WTC11 (cell line): ENCODE measurements at regions not wholly inside any gene's neighbourhood (a gene's known extent, or its start where the extent isn't known, plus 50 kb on each side); places are given as distances from the start of the nearest gene placed in this dataset.

Experiments used
- ATAC-seq: fragments of 200-7000 bp; cut with Tn5 transposase; 2 replicates; pipeline ENCODE4 v1.10.0; 2021; ENCODE audit warnings: mild to moderate bottlenecking, moderate library complexity
- CTCF ChIA-PET: fragments of 300-600 bp; sonication (Branson Sonifier 250); formaldehyde crosslinking; loops from one replicate; lab custom pipeline; 2021; ENCODE audit warnings: antibody characterized with exemption; lab: Charles Lee
- POLR2A ChIA-PET: fragments of 350-600 bp; sonication (Branson Sonifier 250); formaldehyde crosslinking; loops from one replicate; lab custom pipeline; 2021; ENCODE audit warnings: antibody characterized with exemption; lab: Charles Lee
- DNase-seq: peaks from one replicate; pipeline ENCODE4 v3.0.0; 2021; ENCODE audit warnings: low spot score
- H3K27ac Mint-ChIP-seq: 2 replicates; pipeline ENCODE4 v1.8.0; 2021; ENCODE audit warnings: mixed read lengths
- H3K27me3 Mint-ChIP-seq: 2 replicates; pipeline ENCODE4 v1.8.0; 2021; ENCODE audit warnings: low read depth, mild to moderate bottlenecking, moderate library complexity, mixed read lengths
- H3K36me3 Mint-ChIP-seq: 2 replicates; pipeline ENCODE4 v1.8.0; 2021; ENCODE audit warnings: mixed read lengths
- H3K4me1 Mint-ChIP-seq: 2 replicates; pipeline ENCODE4 v1.8.0; 2022; ENCODE audit warnings: mixed read lengths
- H3K4me3 Mint-ChIP-seq: 2 replicates; pipeline ENCODE4 v1.8.0; 2021; ENCODE audit warnings: mild to moderate bottlenecking, moderate library complexity, mixed read lengths
- H3K9me3 Mint-ChIP-seq: 2 replicates; pipeline ENCODE4 v1.8.0; 2021; ENCODE audit warnings: mixed read lengths
- CREB1 ChIP-seq: sonication (generic); formaldehyde crosslinking; IDR thresholded peaks from 2 replicates; pipeline ENCODE4 v1.8.0; 2023; ENCODE audit warnings: mild to moderate bottlenecking, missing genetic modification reagents
- ESRRA ChIP-seq: sonication (generic); formaldehyde crosslinking; IDR thresholded peaks from 2 replicates; pipeline ENCODE4 v1.8.1; 2022; ENCODE audit warnings: mild to moderate bottlenecking, missing genetic modification reagents, borderline replicate concordance
- FOXJ3 ChIP-seq: sonication (generic); formaldehyde crosslinking; IDR thresholded peaks from 2 replicates; pipeline ENCODE4 v1.9.0; 2021; ENCODE audit warnings: missing genetic modification reagents, mild to moderate bottlenecking, borderline replicate concordance
- GRHL2 ChIP-seq: fragments of 250-450 bp; sonication (Bioruptor Pico); IDR thresholded peaks from 2 replicates; pipeline ENCODE4 v1.8.0; 2022; ENCODE audit warnings: mild to moderate bottlenecking, moderate library complexity; ENCODE audit not compliant: insufficient replicate concordance, severe bottlenecking
- JAZF1 ChIP-seq: fragments of 250-450 bp; sonication (Bioruptor Pico); IDR thresholded peaks from 2 replicates; pipeline ENCODE4 v1.9.0; 2021; ENCODE audit warnings: moderate library complexity, mild to moderate bottlenecking, inconsistent platforms
- NFATC4 ChIP-seq: fragments of 250-450 bp; sonication (Bioruptor Pico); IDR thresholded peaks from 2 replicates; pipeline ENCODE4 v1.9.0; 2021; ENCODE audit warnings: mild to moderate bottlenecking
- NFE2L1 ChIP-seq: sonication (generic); formaldehyde crosslinking; IDR thresholded peaks from 2 replicates; pipeline ENCODE4 v1.8.1; 2023; ENCODE audit warnings: missing genetic modification reagents
- NFYB ChIP-seq: sonication (generic); formaldehyde crosslinking; conservative IDR thresholded peaks from 2 replicates; pipeline ENCODE4 v1.8.0; 2022; ENCODE audit warnings: low read depth, missing genetic modification reagents
- NR1H2 ChIP-seq: sonication (generic); formaldehyde crosslinking; IDR thresholded peaks from 2 replicates; pipeline ENCODE4 v1.9.0; 2021; ENCODE audit warnings: mild to moderate bottlenecking, moderate library complexity, missing genetic modification reagents
- NR2C2 ChIP-seq: sonication (generic); formaldehyde crosslinking; IDR thresholded peaks from 2 replicates; pipeline ENCODE4 v1.8.0; 2022; ENCODE audit warnings: mild to moderate bottlenecking, missing genetic modification reagents
- RORB ChIP-seq: fragments of 250-450 bp; sonication (Bioruptor Pico); IDR thresholded peaks from 2 replicates; pipeline ENCODE4 v1.9.0; 2021; ENCODE audit warnings: mild to moderate bottlenecking
- SOX15 ChIP-seq: fragments of 250-450 bp; sonication (Bioruptor Pico); IDR thresholded peaks from 2 replicates; pipeline ENCODE4 v1.9.0; 2021; ENCODE audit warnings: mild to moderate bottlenecking
- SP1 ChIP-seq: sonication (generic); formaldehyde crosslinking; conservative IDR thresholded peaks from 2 replicates; pipeline ENCODE4 v1.8.1; 2022; ENCODE audit warnings: missing genetic modification reagents
- TP53 ChIP-seq: sonication (generic); formaldehyde crosslinking; IDR thresholded peaks from 2 replicates; pipeline ENCODE4 v1.8.1; 2023; ENCODE audit warnings: mild to moderate bottlenecking, missing genetic modification reagents
- ZNF396 ChIP-seq: fragments of 250-450 bp; sonication (Bioruptor Pico); IDR thresholded peaks from 2 replicates; pipeline ENCODE4 v1.8.0; 2021; ENCODE audit warnings: mild to moderate bottlenecking, moderate library complexity, borderline replicate concordance
- TF ChIP-seq, protein P1 (sequence below): sonication (generic); formaldehyde crosslinking; IDR thresholded peaks from 2 replicates; pipeline ENCODE4 v1.8.0; 2023; ENCODE audit warnings: missing genetic modification reagents
- TF ChIP-seq, protein P2 (sequence below): sonication (generic); formaldehyde crosslinking; IDR thresholded peaks from 2 replicates; pipeline ENCODE4 v1.8.1; 2023; ENCODE audit warnings: mild to moderate bottlenecking, missing genetic modification reagents
- TF ChIP-seq, protein P3 (sequence below): sonication (generic); formaldehyde crosslinking; IDR thresholded peaks from 2 replicates; pipeline ENCODE4 v1.8.1; 2023; ENCODE audit warnings: mild to moderate bottlenecking, missing genetic modification reagents
- TF ChIP-seq, protein P4 (sequence below): sonication (generic); formaldehyde crosslinking; IDR thresholded peaks from 2 replicates; pipeline ENCODE4 v1.8.0; 2023; ENCODE audit warnings: mild to moderate bottlenecking, missing genetic modification reagents
- TF ChIP-seq, protein P5 (sequence below): sonication (generic); formaldehyde crosslinking; conservative IDR thresholded peaks from 2 replicates; pipeline ENCODE4 v1.8.1; 2022; ENCODE audit warnings: mild to moderate bottlenecking, missing genetic modification reagents
- TF ChIP-seq, protein P6 (sequence below): sonication (generic); formaldehyde crosslinking; IDR thresholded peaks from 2 replicates; pipeline ENCODE4 v1.8.1; 2023; ENCODE audit warnings: mild to moderate bottlenecking, missing genetic modification reagents, moderate library complexity
- TF ChIP-seq, protein P7 (sequence below): fragments of 250-450 bp; sonication (Bioruptor Pico); conservative IDR thresholded peaks from 2 replicates; pipeline ENCODE4 v1.9.0; 2021; ENCODE audit warnings: mild to moderate bottlenecking
- TF ChIP-seq, protein P8 (sequence below): sonication (generic); formaldehyde crosslinking; IDR thresholded peaks from 2 replicates; pipeline ENCODE4 v1.8.1; 2022; ENCODE audit warnings: low read depth, missing genetic modification reagents, borderline replicate concordance

DNA sequence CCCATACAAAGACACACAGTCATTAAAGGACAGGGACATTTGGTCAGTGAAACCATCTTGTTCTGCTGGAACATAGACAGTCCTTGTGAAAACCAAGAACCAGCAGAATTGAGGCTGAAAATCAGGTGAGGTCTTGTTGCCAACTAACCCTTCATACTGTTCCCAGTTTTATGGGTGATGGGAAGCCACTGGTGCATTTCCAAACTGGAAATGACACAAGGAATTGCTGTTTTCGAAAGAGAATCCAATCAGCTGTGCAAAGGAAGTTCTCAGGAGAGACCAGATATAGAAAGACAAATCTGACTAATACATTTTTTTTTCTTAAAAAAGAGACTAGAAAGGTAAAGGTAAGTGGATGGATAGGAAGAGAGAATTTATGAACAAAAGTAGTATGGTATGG lies 948.2 kb downstream of the TSN start (continued):
- TF ChIP-seq, protein P1, sequence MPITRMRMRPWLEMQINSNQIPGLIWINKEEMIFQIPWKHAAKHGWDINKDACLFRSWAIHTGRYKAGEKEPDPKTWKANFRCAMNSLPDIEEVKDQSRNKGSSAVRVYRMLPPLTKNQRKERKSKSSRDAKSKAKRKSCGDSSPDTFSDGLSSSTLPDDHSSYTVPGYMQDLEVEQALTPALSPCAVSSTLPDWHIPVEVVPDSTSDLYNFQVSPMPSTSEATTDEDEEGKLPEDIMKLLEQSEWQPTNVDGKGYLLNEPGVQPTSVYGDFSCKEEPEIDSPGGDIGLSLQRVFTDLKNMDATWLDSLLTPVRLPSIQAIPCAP (CRISPR knock-in tag): no peak
- no peak for TF ChIP-seq ZNF396 (CRISPR knock-in tag)
- no peak for TF ChIP-seq SP1 (CRISPR knock-in tag)

DNA sequence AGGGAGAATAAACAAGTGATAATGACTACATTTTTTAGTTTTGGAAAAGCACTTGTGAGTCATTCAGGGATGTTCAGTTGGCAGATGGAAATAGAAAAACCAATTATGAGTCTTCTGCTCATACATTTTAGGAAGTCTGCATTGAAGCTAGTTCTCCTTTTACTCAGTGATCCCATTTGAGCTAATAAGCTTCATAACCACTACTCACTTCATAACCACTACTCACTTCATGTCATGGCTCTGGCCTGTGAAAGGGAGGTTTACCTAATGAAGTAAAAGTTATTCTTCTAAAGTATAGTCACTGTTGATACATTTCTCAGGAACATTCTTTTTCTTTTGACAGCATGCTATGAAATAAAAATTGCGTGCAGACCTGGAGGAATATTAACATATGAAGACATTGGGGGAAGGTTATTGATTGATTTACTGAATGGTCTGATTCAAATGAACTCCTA lies 948.7 kb downstream of the TSN start:
- peaks cover 8% of the 10 kb centered on the region for H3K9me3 Mint-ChIP-seq
- DNase-seq (no peak), ATAC-seq (no peak)
- POLR2A ChIA-PET: no interaction called here
- no peak overlapping the region for H3K27ac Mint-ChIP-seq
- no peaks in the 10 kb centered on the region for H3K36me3 Mint-ChIP-seq
- peaks cover 8% of the 10 kb centered on the region for H3K4me1 Mint-ChIP-seq
- H3K27me3 Mint-ChIP-seq: no peaks in the 10 kb centered on the region; the same call in 1 of the 2 replicates
- no peak for TF ChIP-seq TP53 (CRISPR knock-in tag)
- TF ChIP-seq, protein P2, sequence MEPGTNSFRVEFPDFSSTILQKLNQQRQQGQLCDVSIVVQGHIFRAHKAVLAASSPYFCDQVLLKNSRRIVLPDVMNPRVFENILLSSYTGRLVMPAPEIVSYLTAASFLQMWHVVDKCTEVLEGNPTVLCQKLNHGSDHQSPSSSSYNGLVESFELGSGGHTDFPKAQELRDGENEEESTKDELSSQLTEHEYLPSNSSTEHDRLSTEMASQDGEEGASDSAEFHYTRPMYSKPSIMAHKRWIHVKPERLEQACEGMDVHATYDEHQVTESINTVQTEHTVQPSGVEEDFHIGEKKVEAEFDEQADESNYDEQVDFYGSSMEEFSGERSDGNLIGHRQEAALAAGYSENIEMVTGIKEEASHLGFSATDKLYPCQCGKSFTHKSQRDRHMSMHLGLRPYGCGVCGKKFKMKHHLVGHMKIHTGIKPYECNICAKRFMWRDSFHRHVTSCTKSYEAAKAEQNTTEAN (CRISPR knock-in tag): no peak
- TF ChIP-seq, protein P3, sequence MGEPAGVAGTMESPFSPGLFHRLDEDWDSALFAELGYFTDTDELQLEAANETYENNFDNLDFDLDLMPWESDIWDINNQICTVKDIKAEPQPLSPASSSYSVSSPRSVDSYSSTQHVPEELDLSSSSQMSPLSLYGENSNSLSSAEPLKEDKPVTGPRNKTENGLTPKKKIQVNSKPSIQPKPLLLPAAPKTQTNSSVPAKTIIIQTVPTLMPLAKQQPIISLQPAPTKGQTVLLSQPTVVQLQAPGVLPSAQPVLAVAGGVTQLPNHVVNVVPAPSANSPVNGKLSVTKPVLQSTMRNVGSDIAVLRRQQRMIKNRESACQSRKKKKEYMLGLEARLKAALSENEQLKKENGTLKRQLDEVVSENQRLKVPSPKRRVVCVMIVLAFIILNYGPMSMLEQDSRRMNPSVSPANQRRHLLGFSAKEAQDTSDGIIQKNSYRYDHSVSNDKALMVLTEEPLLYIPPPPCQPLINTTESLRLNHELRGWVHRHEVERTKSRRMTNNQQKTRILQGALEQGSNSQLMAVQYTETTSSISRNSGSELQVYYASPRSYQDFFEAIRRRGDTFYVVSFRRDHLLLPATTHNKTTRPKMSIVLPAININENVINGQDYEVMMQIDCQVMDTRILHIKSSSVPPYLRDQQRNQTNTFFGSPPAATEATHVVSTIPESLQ (CRISPR knock-in tag): no peak
- TF ChIP-seq SOX15 (CRISPR knock-in tag): no peak
- no peak for TF ChIP-seq NFATC4 (CRISPR knock-in tag)
- no peak for TF ChIP-seq FOXJ3 (CRISPR knock-in tag)
- no peak for TF ChIP-seq NFYB
- CTCF ChIA-PET: no interaction called here
- H3K4me3 Mint-ChIP-seq: no peak overlapping the region

DNA sequence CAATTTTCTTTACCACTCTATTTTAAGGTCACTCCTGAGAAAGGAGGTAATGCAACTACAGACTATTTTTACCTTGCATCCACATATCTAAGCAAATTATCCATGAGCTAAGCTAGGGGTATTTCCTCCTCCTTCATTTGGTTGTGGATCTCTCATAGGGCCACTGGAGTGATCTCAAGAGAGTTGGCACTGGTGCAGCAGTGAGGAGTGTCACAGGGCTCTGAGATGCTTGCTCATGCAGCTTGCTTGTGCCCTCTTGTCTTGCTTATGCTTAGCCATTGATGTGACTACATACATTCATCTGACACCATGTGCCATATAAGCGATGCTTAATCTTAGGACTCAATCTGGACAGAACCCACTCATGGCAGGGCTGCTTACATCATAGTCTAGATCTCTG lies 950.3 kb downstream of the TSN start:
- no peak for TF ChIP-seq ESRRA (CRISPR knock-in tag)
- no peak for TF ChIP-seq CREB1
- TF ChIP-seq, protein P4, sequence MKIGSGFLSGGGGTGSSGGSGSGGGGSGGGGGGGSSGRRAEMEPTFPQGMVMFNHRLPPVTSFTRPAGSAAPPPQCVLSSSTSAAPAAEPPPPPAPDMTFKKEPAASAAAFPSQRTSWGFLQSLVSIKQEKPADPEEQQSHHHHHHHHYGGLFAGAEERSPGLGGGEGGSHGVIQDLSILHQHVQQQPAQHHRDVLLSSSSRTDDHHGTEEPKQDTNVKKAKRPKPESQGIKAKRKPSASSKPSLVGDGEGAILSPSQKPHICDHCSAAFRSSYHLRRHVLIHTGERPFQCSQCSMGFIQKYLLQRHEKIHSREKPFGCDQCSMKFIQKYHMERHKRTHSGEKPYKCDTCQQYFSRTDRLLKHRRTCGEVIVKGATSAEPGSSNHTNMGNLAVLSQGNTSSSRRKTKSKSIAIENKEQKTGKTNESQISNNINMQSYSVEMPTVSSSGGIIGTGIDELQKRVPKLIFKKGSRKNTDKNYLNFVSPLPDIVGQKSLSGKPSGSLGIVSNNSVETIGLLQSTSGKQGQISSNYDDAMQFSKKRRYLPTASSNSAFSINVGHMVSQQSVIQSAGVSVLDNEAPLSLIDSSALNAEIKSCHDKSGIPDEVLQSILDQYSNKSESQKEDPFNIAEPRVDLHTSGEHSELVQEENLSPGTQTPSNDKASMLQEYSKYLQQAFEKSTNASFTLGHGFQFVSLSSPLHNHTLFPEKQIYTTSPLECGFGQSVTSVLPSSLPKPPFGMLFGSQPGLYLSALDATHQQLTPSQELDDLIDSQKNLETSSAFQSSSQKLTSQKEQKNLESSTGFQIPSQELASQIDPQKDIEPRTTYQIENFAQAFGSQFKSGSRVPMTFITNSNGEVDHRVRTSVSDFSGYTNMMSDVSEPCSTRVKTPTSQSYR (CRISPR knock-in tag): no peak
- no peak for TF ChIP-seq NFE2L1 (CRISPR knock-in tag)
- TF ChIP-seq RORB: no peak
- TF ChIP-seq GRHL2 (CRISPR knock-in tag): no peak
- TF ChIP-seq, protein P5, sequence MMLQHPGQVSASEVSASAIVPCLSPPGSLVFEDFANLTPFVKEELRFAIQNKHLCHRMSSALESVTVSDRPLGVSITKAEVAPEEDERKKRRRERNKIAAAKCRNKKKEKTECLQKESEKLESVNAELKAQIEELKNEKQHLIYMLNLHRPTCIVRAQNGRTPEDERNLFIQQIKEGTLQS (CRISPR knock-in tag): no peak
- no peak for TF ChIP-seq NR2C2 (CRISPR knock-in tag)
- TF ChIP-seq NR1H2 (CRISPR knock-in tag): no peak
- TF ChIP-seq, protein P6, sequence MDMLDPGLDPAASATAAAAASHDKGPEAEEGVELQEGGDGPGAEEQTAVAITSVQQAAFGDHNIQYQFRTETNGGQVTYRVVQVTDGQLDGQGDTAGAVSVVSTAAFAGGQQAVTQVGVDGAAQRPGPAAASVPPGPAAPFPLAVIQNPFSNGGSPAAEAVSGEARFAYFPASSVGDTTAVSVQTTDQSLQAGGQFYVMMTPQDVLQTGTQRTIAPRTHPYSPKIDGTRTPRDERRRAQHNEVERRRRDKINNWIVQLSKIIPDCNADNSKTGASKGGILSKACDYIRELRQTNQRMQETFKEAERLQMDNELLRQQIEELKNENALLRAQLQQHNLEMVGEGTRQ (CRISPR knock-in tag): no peak
- TF ChIP-seq, protein P7, sequence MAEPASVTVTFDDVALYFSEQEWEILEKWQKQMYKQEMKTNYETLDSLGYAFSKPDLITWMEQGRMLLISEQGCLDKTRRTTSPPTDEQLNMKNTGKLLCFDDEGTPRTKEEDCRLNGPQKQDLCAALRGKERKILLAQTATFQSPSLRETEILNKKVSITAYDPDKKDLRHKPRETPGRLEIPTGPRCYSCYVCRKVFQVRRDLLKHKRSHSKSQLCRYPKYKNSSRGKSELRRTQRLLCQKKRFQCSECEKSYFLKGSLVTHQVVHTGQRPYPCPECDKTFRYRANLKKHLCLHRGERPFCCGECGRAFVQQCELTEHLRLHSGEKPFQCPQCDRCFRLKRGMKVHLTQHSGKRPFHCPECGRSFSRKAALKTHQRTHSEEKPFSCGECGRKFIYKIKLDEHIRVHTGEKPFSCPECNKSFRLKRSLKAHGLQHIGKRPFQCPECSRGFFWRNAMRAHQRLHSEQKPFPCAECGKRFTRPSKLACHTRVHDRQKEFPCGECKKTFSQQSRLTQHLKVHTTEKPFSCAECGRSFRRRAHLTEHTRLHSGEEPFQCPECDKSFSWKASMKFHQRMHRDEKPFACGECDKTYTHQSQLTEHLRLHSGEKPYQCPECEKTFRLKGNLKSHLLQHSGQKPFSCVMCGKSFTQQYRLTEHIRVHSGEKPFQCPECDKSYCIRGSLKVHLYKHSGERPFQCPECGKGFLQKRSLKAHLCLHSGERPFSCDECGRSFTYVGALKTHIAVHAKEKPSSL: no peak
- no peak for TF ChIP-seq JAZF1 (CRISPR knock-in tag)
- TF ChIP-seq, protein P8, sequence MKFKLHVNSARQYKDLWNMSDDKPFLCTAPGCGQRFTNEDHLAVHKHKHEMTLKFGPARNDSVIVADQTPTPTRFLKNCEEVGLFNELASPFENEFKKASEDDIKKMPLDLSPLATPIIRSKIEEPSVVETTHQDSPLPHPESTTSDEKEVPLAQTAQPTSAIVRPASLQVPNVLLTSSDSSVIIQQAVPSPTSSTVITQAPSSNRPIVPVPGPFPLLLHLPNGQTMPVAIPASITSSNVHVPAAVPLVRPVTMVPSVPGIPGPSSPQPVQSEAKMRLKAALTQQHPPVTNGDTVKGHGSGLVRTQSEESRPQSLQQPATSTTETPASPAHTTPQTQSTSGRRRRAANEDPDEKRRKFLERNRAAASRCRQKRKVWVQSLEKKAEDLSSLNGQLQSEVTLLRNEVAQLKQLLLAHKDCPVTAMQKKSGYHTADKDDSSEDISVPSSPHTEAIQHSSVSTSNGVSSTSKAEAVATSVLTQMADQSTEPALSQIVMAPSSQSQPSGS (CRISPR knock-in tag): no peak
- ChIA-PET POLR2A (no interaction called here), CTCF (no interaction called here)
- Mint-ChIP-seq H3K4me3 (no peak overlapping the region), H3K27ac (no peak overlapping the region), H3K9me3 (peaks cover 8% of the 10 kb centered on the region), H3K4me1 (peaks cover 14% of the 10 kb centered on the region), H3K36me3 (no peaks in the 10 kb centered on the region), H3K27me3 (no peaks in the 10 kb centered on the region; the same call in 1 of the 2 replicates)
- DNase-seq (no peak), ATAC-seq (no peak)
